ENCODE measurements at regions not wholly inside any gene's neighbourhood (a gene's known extent, or its start where the extent isn't known, plus 50 kb on each side); places are given as distances from the start of the nearest gene placed in this dataset.
A peak's percentile ranks its signal among the peaks of the same experiment; 100 is the strongest.
"Not testable (repeated sequence)": the region's sequence is repeated elsewhere in the genome, so short reads cannot be mapped to it uniquely, and the experiment has no call there.

- no peak for DNase-seq (ENCODE audit: low read depth, low spot score)
Observed at GRCh38 chr3:159045279-159045885, 243.5 kb downstream of the MFSD1 start.

- DNase-seq (ENCODE audit: low read depth, low spot score), result no peak
Observed at GRCh38 chr3:159047361-159047760, 245.5 kb downstream of the MFSD1 start.

- not testable (repeated sequence) for DNase-seq (ENCODE audit: low read depth, low spot score)
Observed at GRCh38 chr3:159052494-159052893, 250.6 kb downstream of the MFSD1 start.

GRCh38 chr3:159057621-159058020, 255.8 kb downstream of the MFSD1 start:
- no peak for DNase-seq (ENCODE audit: low read depth, low spot score)

- no peak for DNase-seq (ENCODE audit: low read depth, low spot score)
Observed at GRCh38 chr3:159058859-159059258, 257.0 kb downstream of the MFSD1 start.

GRCh38 chr3:159059395-159059794, 257.5 kb downstream of the MFSD1 start:
- no peak for DNase-seq (ENCODE audit: low read depth, low spot score)

GRCh38 chr3:159062734-159063410, 261.0 kb downstream of the MFSD1 start:
- DNase-seq (ENCODE audit: low read depth, low spot score), result no peak

GRCh38 chr3:159069091-159069490, 267.2 kb downstream of the MFSD1 start, which contains the start of gene IQCJ:
Gene IQCJ, plus strand, starts transcription at chr3:159069319.
- DNase-seq (ENCODE audit: low read depth, low spot score), result peak; percentile 0

GRCh38 chr3:159069866-159070425, 268.1 kb downstream of the MFSD1 start:
- DNase-seq (ENCODE audit: low read depth, low spot score), result no peak

GRCh38 chr3:159074756-159075701, 273.2 kb downstream of the MFSD1 start:
- no peak for DNase-seq (ENCODE audit: low read depth, low spot score)

GRCh38 chr3:159077860-159078259, 276.0 kb downstream of the MFSD1 start:
- peak; percentile 41 for DNase-seq (ENCODE audit: low read depth, low spot score)

- DNase-seq (ENCODE audit: low read depth, low spot score), result no peak
Observed at GRCh38 chr3:159080256-159080655, 278.4 kb downstream of the MFSD1 start.

GRCh38 chr3:159080821-159081220, 279.0 kb downstream of the MFSD1 start:
- no peak for DNase-seq (ENCODE audit: low read depth, low spot score)

GRCh38 chr3:159082519-159082918, 280.7 kb downstream of the MFSD1 start:
- DNase-seq (ENCODE audit: low read depth, low spot score), result peak; percentile 33

GRCh38 chr3:159091936-159092335, 290.1 kb downstream of the MFSD1 start:
- DNase-seq (ENCODE audit: low read depth, low spot score), result no peak

GRCh38 chr3:159102001-159102400, 300.1 kb downstream of the MFSD1 start:
- no peak for DNase-seq (ENCODE audit: low read depth, low spot score)

GRCh38 chr3:159112724-159113123, 310.9 kb downstream of the MFSD1 start:
- no peak for DNase-seq (ENCODE audit: low read depth, low spot score)

GRCh38 chr3:159113221-159113875, 311.5 kb downstream of the MFSD1 start:
- no peak for DNase-seq (ENCODE audit: low read depth, low spot score)

- DNase-seq (ENCODE audit: low read depth, low spot score), result no peak
Observed at GRCh38 chr3:159114582-159114981, 312.7 kb downstream of the MFSD1 start.

- no peak for DNase-seq (ENCODE audit: low read depth, low spot score)
Observed at GRCh38 chr3:159123877-159124276, 322.0 kb downstream of the MFSD1 start.

GRCh38 chr3:159126261-159127020, 324.6 kb downstream of the MFSD1 start:
- peak; percentile 28 for DNase-seq (ENCODE audit: low read depth, low spot score)

Measured in astrocyte of the hippocampus (primary cell).